AG04450 (cell line): ENCODE measurements at regions not wholly inside any gene's neighbourhood (a gene's known extent, or its start where the extent isn't known, plus 50 kb on each side); places are given as distances from the start of the nearest gene placed in this dataset.

Experiments
- CTCF ChIA-PET: fragments of 300-600, 350-600 bp; formaldehyde crosslinking; extraction: SDS; loops from one replicate; lab custom pipeline; 2022; ENCODE audit warnings: antibody characterized with exemption, inconsistent platforms; lab: Charles Lee
- POLR2A ChIA-PET: fragments of 350-600 bp; formaldehyde crosslinking; extraction: SDS; loops from one replicate; lab custom pipeline; 2021; ENCODE audit warnings: antibody characterized with exemption, inconsistent platforms; lab: Yijun Ruan, JAX
- DNase-seq: peaks from one replicate; pipeline ENCODE4 v3.0.0-alpha.2; 2011; ENCODE audit warnings: low read depth, low spot score
- H3K27ac ChIP-seq: one replicate; pipeline ENCODE4 v1.5.1; 2012; ENCODE audit warnings: low read depth, low read length, control low read depth
- H3K27me3 ChIP-seq: one replicate; pipeline ENCODE4 v1.6.0; 2012; ENCODE audit warnings: low read length; ENCODE audit not compliant: control insufficient read depth, insufficient read depth
- H3K4me3 ChIP-seq: 2 replicates; pipeline ENCODE4 v1.5.1; 2011; ENCODE audit warnings: mild to moderate bottlenecking, low read depth, low read length, control low read depth
- H3K9me3 ChIP-seq: 2 replicates; pipeline ENCODE4 v1.5.1; 2012; ENCODE audit warnings: low read length; ENCODE audit not compliant: control insufficient read depth, insufficient read depth
- TF ChIP-seq, protein P1 (sequence below): IDR thresholded peaks from 2 replicates; pipeline ENCODE4 v1.5.1; 2011; ENCODE audit warnings: low read depth, low read length, control low read depth, inconsistent platforms

DNA sequence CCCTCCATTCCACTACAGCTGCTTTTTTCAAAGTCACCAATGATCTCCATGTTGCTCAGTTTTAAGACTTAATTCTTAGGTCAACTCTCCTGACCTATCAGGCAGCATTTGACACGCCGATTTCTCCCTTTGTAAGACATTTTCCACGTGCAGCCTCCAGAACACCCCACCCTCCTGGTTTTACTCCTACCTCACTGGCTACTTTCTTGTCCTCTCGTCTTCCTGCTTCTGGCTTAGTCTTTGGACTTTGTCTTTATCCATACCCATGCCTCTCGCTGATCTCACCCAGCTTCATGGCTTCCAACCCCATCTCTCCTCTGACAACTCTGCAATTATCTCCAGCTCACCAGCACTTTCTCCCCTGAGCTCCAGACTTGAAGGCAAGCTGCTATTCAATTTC is 99.3 kb upstream of the UMPS start:
- no peak for DNase-seq
- TF ChIP-seq, protein P1, sequence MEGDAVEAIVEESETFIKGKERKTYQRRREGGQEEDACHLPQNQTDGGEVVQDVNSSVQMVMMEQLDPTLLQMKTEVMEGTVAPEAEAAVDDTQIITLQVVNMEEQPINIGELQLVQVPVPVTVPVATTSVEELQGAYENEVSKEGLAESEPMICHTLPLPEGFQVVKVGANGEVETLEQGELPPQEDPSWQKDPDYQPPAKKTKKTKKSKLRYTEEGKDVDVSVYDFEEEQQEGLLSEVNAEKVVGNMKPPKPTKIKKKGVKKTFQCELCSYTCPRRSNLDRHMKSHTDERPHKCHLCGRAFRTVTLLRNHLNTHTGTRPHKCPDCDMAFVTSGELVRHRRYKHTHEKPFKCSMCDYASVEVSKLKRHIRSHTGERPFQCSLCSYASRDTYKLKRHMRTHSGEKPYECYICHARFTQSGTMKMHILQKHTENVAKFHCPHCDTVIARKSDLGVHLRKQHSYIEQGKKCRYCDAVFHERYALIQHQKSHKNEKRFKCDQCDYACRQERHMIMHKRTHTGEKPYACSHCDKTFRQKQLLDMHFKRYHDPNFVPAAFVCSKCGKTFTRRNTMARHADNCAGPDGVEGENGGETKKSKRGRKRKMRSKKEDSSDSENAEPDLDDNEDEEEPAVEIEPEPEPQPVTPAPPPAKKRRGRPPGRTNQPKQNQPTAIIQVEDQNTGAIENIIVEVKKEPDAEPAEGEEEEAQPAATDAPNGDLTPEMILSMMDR = no peak
- ChIA-PET POLR2A (no interaction called here), CTCF (interaction anchor here (1.2 kb wide), 1 partner anchor 57 kb away, joined by 5 read pairs; no protein-coding TSS in a partner anchor)
- H3K27me3 ChIP-seq = peaks cover 11% of the 10 kb centered on the region
- no peak overlapping the region for H3K27ac ChIP-seq
- H3K4me3 ChIP-seq = no peak overlapping the region
- H3K9me3 ChIP-seq = no peaks in the 10 kb centered on the region

- DNase-seq = no peak
- CTCF ChIA-PET = no interaction called here
- TF ChIP-seq, protein P1 = no peak
- H3K9me3 ChIP-seq = no peaks in the 10 kb centered on the region
- POLR2A ChIA-PET = no interaction called here
- H3K27me3 ChIP-seq = peaks cover 18% of the 10 kb centered on the region
- no peak overlapping the region for H3K27ac ChIP-seq
- no peak overlapping the region for H3K4me3 ChIP-seq
Observed at GRCh38 chr3:124631727-124632126, 98.5 kb upstream of the UMPS start.

DNA sequence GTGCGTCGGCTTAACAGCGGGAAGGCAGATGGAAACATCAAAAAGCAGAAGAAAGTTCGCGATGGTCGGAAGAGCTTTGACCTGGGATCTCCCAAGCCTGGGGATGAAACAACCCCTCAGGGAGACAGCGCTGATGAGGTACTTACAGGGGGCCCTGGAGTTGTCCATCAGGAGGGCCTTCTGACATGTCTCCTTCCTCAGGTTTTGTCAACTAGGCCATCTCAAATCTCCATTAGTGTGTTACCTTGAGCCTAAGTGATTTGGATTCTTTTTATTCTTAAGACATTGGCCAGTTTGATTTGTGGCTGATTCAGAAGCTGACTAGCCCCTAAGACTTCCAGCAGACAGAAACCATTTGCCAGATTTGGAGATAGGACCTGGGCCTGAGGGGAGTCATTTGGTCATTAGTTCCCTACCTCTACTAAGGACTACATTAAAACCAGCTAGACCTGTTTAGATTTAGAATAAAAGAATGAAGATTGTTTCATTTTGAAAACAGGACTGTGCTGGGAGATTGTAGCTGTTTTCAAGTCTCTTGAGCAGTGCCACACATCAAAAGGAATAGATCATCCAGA is 97.6 kb upstream of the UMPS start:
- TF ChIP-seq, protein P1 = no peak
- Histone ChIP-seq H3K27me3 (peaks cover 27% of the 10 kb centered on the region), H3K9me3 (no peaks in the 10 kb centered on the region), H3K4me3 (no peak overlapping the region), H3K27ac (no peak overlapping the region)
- no peak for DNase-seq
- ChIA-PET CTCF (interaction anchor here (0.8 kb wide), 1 partner anchor 72 kb away, joined by 3 read pairs; no protein-coding TSS in a partner anchor), POLR2A (no interaction called here)

DNA sequence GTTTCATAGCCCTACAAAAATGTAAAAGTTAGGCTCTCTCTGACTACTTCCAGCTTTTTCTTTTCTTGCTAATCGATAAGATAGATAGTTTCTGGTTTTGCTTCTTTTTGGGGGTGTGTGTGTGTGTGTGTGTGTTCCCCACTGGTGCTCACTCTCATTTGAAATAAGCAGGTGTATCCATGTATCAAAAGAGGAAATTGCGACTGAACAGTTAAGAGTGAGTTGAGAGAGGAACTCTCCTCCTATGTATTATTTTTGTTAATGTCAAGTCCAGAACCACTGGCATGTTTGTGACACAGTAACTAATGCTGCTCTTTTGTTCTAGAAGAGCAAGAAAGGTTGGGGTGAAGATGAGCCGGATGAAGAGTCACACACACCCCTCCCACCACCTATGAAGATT is 96.7 kb upstream of the UMPS start:
- no peaks in the 10 kb centered on the region for H3K9me3 ChIP-seq
- TF ChIP-seq, protein P1 = no peak
- ChIA-PET POLR2A (no interaction called here), CTCF (interaction anchor here (0.8 kb wide), 1 partner anchor 73 kb away, joined by 3 read pairs; no protein-coding TSS in a partner anchor)
- DNase-seq = no peak
- H3K27me3 ChIP-seq = peaks cover 29% of the 10 kb centered on the region
- no peak overlapping the region for H3K4me3 ChIP-seq
- H3K27ac ChIP-seq = no peak overlapping the region

- no peak overlapping the region for H3K4me3 ChIP-seq
- ChIA-PET POLR2A (no interaction called here), CTCF (no interaction called here)
- no peaks in the 10 kb centered on the region for H3K9me3 ChIP-seq
- peaks cover 29% of the 10 kb centered on the region for H3K27me3 ChIP-seq
- DNase-seq = no peak
- TF ChIP-seq, protein P1 = no peak
- H3K27ac ChIP-seq = no peak overlapping the region
Observed at GRCh38 chr3:124634210-124635168, 95.8 kb upstream of the UMPS start.
